Motor neuron (in vitro differentiated cells): ENCODE measurements at regions not wholly inside any gene's neighbourhood (a gene's known extent, or its start where the extent isn't known, plus 50 kb on each side); places are given as distances from the start of the nearest gene placed in this dataset.

Source experiments
- ATAC-seq, 8 experiments: fragments of 200-7000 bp; cut with Tn5 transposase; replicated peaks in 6 of 8; 2 replicates each; pipeline ENCODE4 v1.8.0; 2021; ENCODE audit warnings: mild to moderate bottlenecking in 8 of 8, moderate library complexity in 8 of 8
- H3K27ac ChIP-seq, 2 donors: fragments of 250-450 bp; sonication (Bioruptor Pico); 2 replicates each; pipeline ENCODE4 v1.9.0; 2021; ENCODE audit warnings: antibody characterized with exemption in 2 of 2, mild to moderate bottlenecking in 2 of 2, moderate library complexity in 1 of 2
- H3K4me1 ChIP-seq, 2 donors: fragments of 250-450 bp; sonication (Bioruptor Pico); replicated peaks in 1 of 2; 2 replicates each; pipeline ENCODE4 v1.6.1; 2021; ENCODE audit warnings: antibody characterized with exemption in 2 of 2, mild to moderate bottlenecking in 2 of 2, moderate library complexity in 1 of 2
- H3K4me3 ChIP-seq, 5 donors: fragments of 250-450 bp; sonication (Bioruptor Pico); 2 replicates each; pipeline ENCODE4 v1.9.0; 2021; ENCODE audit warnings: antibody characterized with exemption in 5 of 5, mild to moderate bottlenecking in 5 of 5, moderate library complexity in 4 of 5
- WGBS, 10 experiments: fragments of 450-650 bp; shearing (Covaris generic); methylation state at CpG; one replicate each; pipeline ENCODE4 v1.0.0; 2022; 5-methylcytosine and 5-hydroxymethylcytosine counted together
- in situ Hi-C, 9 experiments: fragments of 400-800 bp; cut with MboI; loops; one replicate each; pipeline ENCODE4 v1.15.0; 2021; ENCODE audit warnings: low sequenced_read_pairs in 9 of 9, low pct_unique_long_range_greater_than_20kb in 2 of 9; ENCODE audit not compliant: unreplicated experiment in 9 of 9

- 19 to 94% (median 52%) methylated on average over 2 to 8 of the region's 16 CpGs for WGBS, 10 experiments
- no peak for ATAC-seq
- no peak overlapping the region for H3K4me3 ChIP-seq
- in situ Hi-C loops: loop anchor here in 1 of 9 experiments (25.0 kb wide), 2 partner anchors 188 to 312 kb away; partner anchors contain the start of gene OSR1
- no peak overlapping the region for H3K27ac ChIP-seq
- H3K4me1 ChIP-seq: no peaks in the 10 kb centered on the region
Observed at GRCh38 chr2:19674051-19675002, 227.5 kb downstream of the TTC32 start.

- no peak overlapping the region for H3K27ac ChIP-seq
- 17 to 80% (median 57%) methylated on average over 1 to 10 of the region's 11 CpGs; no CpG with 5 or more reads in 2 of the 10 experiments for WGBS, 10 experiments
- ATAC-seq: peak in 2 of 8 experiments; percentile 18 to 45
- H3K4me1 ChIP-seq: no peaks in the 10 kb centered on the region
- in situ Hi-C loops: no loop called here
- H3K4me3 ChIP-seq: no peak overlapping the region
Observed at GRCh38 chr2:19673213-19673791, 228.5 kb downstream of the TTC32 start.

GRCh38 chr2:19671916-19672315, 229.9 kb downstream of the TTC32 start:
- Histone ChIP-seq H3K4me1 (no peaks in the 10 kb centered on the region), H3K4me3 (no peak overlapping the region), H3K27ac (no peak overlapping the region)
- no peak for ATAC-seq
- WGBS, 10 experiments: 60 to 100% (median 87%) methylated on average over 1 to 4 of the region's 4 CpGs; no CpG with 5 or more reads in 3 of the 10 experiments
- in situ Hi-C loops: no loop called here

- H3K27ac ChIP-seq: no peak overlapping the region
- no peaks in the 10 kb centered on the region for H3K4me1 ChIP-seq
- in situ Hi-C loops: no loop called here
- WGBS, 10 experiments: 63% methylated on average over 1 of the region's 1 CpG; no CpG with 5 or more reads in 9 of the 10 experiments
- no peak for ATAC-seq
- no peak overlapping the region for H3K4me3 ChIP-seq
Observed at GRCh38 chr2:19671311-19671710, 230.5 kb downstream of the TTC32 start.

GRCh38 chr2:19670303-19670702, 231.5 kb downstream of the TTC32 start:
- H3K27ac ChIP-seq: no peak overlapping the region
- WGBS, 10 experiments: 60 to 100% (median 82%) methylated on average over 1 to 2 of the region's 2 CpGs; no CpG with 5 or more reads in 2 of the 10 experiments
- no peak for ATAC-seq
- H3K4me1 ChIP-seq: no peaks in the 10 kb centered on the region
- no peak overlapping the region for H3K4me3 ChIP-seq
- in situ Hi-C loops: no loop called here

- H3K4me3 ChIP-seq: no peak overlapping the region
- no peak for ATAC-seq
- in situ Hi-C loops: no loop called here
- no peak overlapping the region for H3K27ac ChIP-seq
- 60 to 93% (median 74%) methylated on average over 1 to 9 of the region's 9 CpGs; no CpG with 5 or more reads in 3 of the 10 experiments for WGBS, 10 experiments
- no peaks in the 10 kb centered on the region for H3K4me1 ChIP-seq
Observed at GRCh38 chr2:19669559-19669958, 232.2 kb downstream of the TTC32 start.

- in situ Hi-C loops: no loop called here
- 73 to 94% (median 85%) methylated on average over 2 to 5 of the region's 7 CpGs; no CpG with 5 or more reads in 4 of the 10 experiments for WGBS, 10 experiments
- no peak overlapping the region for H3K4me3 ChIP-seq
- no peak for ATAC-seq
- no peak overlapping the region for H3K27ac ChIP-seq
- no peaks in the 10 kb centered on the region for H3K4me1 ChIP-seq
Observed at GRCh38 chr2:19669126-19669525, 232.7 kb downstream of the TTC32 start.

- in situ Hi-C loops: no loop called here
- no peaks in the 10 kb centered on the region for H3K4me1 ChIP-seq
- no peak for ATAC-seq
- H3K27ac ChIP-seq: no peak overlapping the region
- WGBS, 10 experiments: 33 to 77% (median 60%) methylated on average over 2 to 8 of the region's 8 CpGs; no CpG with 5 or more reads in 2 of the 10 experiments
- H3K4me3 ChIP-seq: no peak overlapping the region
Observed at GRCh38 chr2:19667536-19667949, 234.2 kb downstream of the TTC32 start.

- 25 to 100% (median 82%) methylated on average over 1 to 3 of the region's 3 CpGs; no CpG with 5 or more reads in 2 of the 10 experiments for WGBS, 10 experiments
- peak in 2 of 8 experiments; percentile 45 to 66 for ATAC-seq
- no peaks in the 10 kb centered on the region for H3K4me1 ChIP-seq
- H3K27ac ChIP-seq: no peak overlapping the region
- H3K4me3 ChIP-seq: no peak overlapping the region
- in situ Hi-C loops: no loop called here
Observed at GRCh38 chr2:19667085-19667484, 234.7 kb downstream of the TTC32 start.

- ATAC-seq: no peak
- 29 to 79% (median 75%) methylated on average over 1 to 4 of the region's 4 CpGs; no CpG with 5 or more reads in 2 of the 10 experiments for WGBS, 10 experiments
- Histone ChIP-seq H3K4me3 (no peak overlapping the region), H3K27ac (no peak overlapping the region), H3K4me1 (no peaks in the 10 kb centered on the region)
- in situ Hi-C loops: no loop called here
Observed at GRCh38 chr2:19664646-19665045, 237.1 kb downstream of the TTC32 start.

GRCh38 chr2:19659024-19659792, 242.6 kb downstream of the TTC32 start:
- WGBS, 10 experiments: 0 to 69% (median 47%) methylated on average over 1 to 3 of the region's 3 CpGs; no CpG with 5 or more reads in 3 of the 10 experiments
- ATAC-seq: peak in 3 of 8 experiments; percentile 90 to 97 (median 95)
- in situ Hi-C loops: no loop called here

GRCh38 chr2:19656011-19656410, 245.8 kb downstream of the TTC32 start:
- ATAC-seq: no peak
- H3K4me1 ChIP-seq: no peaks in the 10 kb centered on the region
- H3K27ac ChIP-seq: no peak overlapping the region
- H3K4me3 ChIP-seq: no peak overlapping the region
- in situ Hi-C loops: no loop called here
- WGBS, 10 experiments: 20 to 100% (median 92%) methylated on average over 1 of the region's 1 CpG; no CpG with 5 or more reads in 5 of the 10 experiments

More at GRCh38 chr2:19659024-19659792, 242.6 kb downstream of the TTC32 start:
- Histone ChIP-seq H3K4me1 (no peaks in the 10 kb centered on the region), H3K4me3 (no peak overlapping the region), H3K27ac (no peak overlapping the region)
